GM23338 (cell line): ENCODE measurements at regions not wholly inside any gene's neighbourhood (a gene's known extent, or its start where the extent isn't known, plus 50 kb on each side); places are given as distances from the start of the nearest gene placed in this dataset.

Source experiments
- ATAC-seq: fragments of 200-7000 bp; cut with Tn5 transposase; 3 replicates; pipeline ENCODE4 v1.9.1; 2020
- DNase-seq: peaks from one replicate; pipeline ENCODE4 v3.0.0-alpha.2; 2015; ENCODE audit warnings: low spot score
- H2AFZ ChIP-seq: fragments of 200-600 bp; sonication (generic); 2 replicates; pipeline ENCODE4 v1.8.0; 2016; ENCODE audit warnings: antibody characterized with exemption, mild to moderate bottlenecking, moderate library complexity
- H3F3A ChIP-seq: fragments of 200-600 bp; sonication (generic); replicated peaks from 2 replicates; pipeline ENCODE4 v1.8.0; 2017; ENCODE audit warnings: antibody characterized with exemption, mixed run types, low read depth
- H3K27ac ChIP-seq: fragments of 200-600 bp; sonication (generic); 2 replicates; pipeline ENCODE4 v1.6.1; 2016; ENCODE audit warnings: low read depth
- H3K27me3 ChIP-seq: fragments of 200-600 bp; sonication (generic); 2 replicates; pipeline ENCODE4 v1.8.0; 2016; ENCODE audit warnings: mild to moderate bottlenecking, mixed run types, moderate library complexity; ENCODE audit not compliant: insufficient read depth
- H3K36me3 ChIP-seq: fragments of 200-600 bp; sonication (generic); 2 replicates; pipeline ENCODE4 v1.8.0; 2016; ENCODE audit warnings: mild to moderate bottlenecking; ENCODE audit not compliant: insufficient read depth
- H3K4me1 ChIP-seq: fragments of 200-600 bp; sonication (generic); 2 replicates; pipeline ENCODE4 v1.8.0; 2016; ENCODE audit warnings: mild to moderate bottlenecking, moderate library complexity; ENCODE audit not compliant: insufficient read depth
- H3K4me2 ChIP-seq: fragments of 200-600 bp; sonication (generic); 2 replicates; pipeline ENCODE4 v1.7.1; 2017; ENCODE audit warnings: mixed run types
- H3K4me3 ChIP-seq: fragments of 200-600 bp; sonication (generic); 2 replicates; pipeline ENCODE4 v1.6.1; 2016; ENCODE audit warnings: mixed run types
- H3K79me2 ChIP-seq: fragments of 200-600 bp; sonication (generic); replicated peaks from 2 replicates; pipeline ENCODE4 v1.8.0; 2017; ENCODE audit warnings: mild to moderate bottlenecking; ENCODE audit not compliant: insufficient read depth
- H3K9me2 ChIP-seq: fragments of 200-600 bp; sonication (generic); 2 replicates; pipeline ENCODE4 v1.8.0; 2017; ENCODE audit not compliant: insufficient read depth
- H4K20me1 ChIP-seq: fragments of 200-600 bp; sonication (generic); replicated peaks from 2 replicates; pipeline ENCODE4 v1.8.0; 2017; ENCODE audit warnings: mild to moderate bottlenecking; ENCODE audit not compliant: insufficient read depth
- H3K27ac Mint-ChIP-seq: 2 replicates; pipeline ENCODE4 v1.8.0; 2020; ENCODE audit warnings: inconsistent platforms, mild to moderate bottlenecking, moderate library complexity, mixed read lengths
- H3K27me3 Mint-ChIP-seq: 3 replicates; pipeline ENCODE4 v1.8.0; 2022; ENCODE audit warnings: low read depth, mild to moderate bottlenecking, moderate library complexity, mixed read lengths, inconsistent platforms; ENCODE audit not compliant: insufficient read depth, poor library complexity
- H3K36me3 Mint-ChIP-seq: 3 replicates; pipeline ENCODE4 v1.8.0; 2021; ENCODE audit warnings: low read depth, mild to moderate bottlenecking, inconsistent platforms, moderate library complexity, mixed read lengths
- H3K4me1 Mint-ChIP-seq: 3 replicates; pipeline ENCODE4 v1.8.0; 2020; ENCODE audit warnings: mild to moderate bottlenecking, inconsistent platforms, mixed read lengths
- H3K4me3 Mint-ChIP-seq: 3 replicates; pipeline ENCODE4 v1.8.0; 2021; ENCODE audit warnings: moderate library complexity, mild to moderate bottlenecking, inconsistent platforms, mixed read lengths
- H3K9me3 Mint-ChIP-seq: 3 replicates; pipeline ENCODE4 v1.8.0; 2020; ENCODE audit warnings: moderate library complexity, mild to moderate bottlenecking, inconsistent platforms, mixed read lengths
- CREB1 ChIP-seq: fragments of 250-450 bp; sonication (Bioruptor Pico); IDR thresholded peaks from 2 replicates; pipeline ENCODE4 v1.5.0; 2020; ENCODE audit warnings: low read depth, mild to moderate bottlenecking, moderate library complexity
- EZH2 ChIP-seq: fragments of 200-600 bp; sonication (generic); IDR thresholded peaks from one replicate; pipeline ENCODE4 v1.8.0; 2017; ENCODE audit warnings: antibody characterized with exemption, mild to moderate bottlenecking, low read depth; ENCODE audit not compliant: unreplicated experiment
- EZH2phosphoT487 ChIP-seq: fragments of 200-600 bp; sonication (generic); IDR thresholded peaks from one replicate; pipeline ENCODE4 v1.8.1; 2018; ENCODE audit warnings: antibody characterized with exemption; ENCODE audit not compliant: unreplicated experiment
- JUNB ChIP-seq: IDR thresholded peaks from one replicate; pipeline ENCODE4 v1.6.1; 2016; ENCODE audit warnings: antibody characterized with exemption; ENCODE audit not compliant: unreplicated experiment
- NANOG ChIP-seq: IDR thresholded peaks from 2 replicates; pipeline ENCODE4 v1.6.1; 2016; ENCODE audit warnings: antibody characterized with exemption, borderline replicate concordance
- POLR2AphosphoS5 ChIP-seq: IDR thresholded peaks from 2 replicates; pipeline ENCODE4 v1.6.1; 2016; ENCODE audit warnings: antibody characterized with exemption, low read depth
- STAT1 ChIP-seq: IDR thresholded peaks from one replicate; pipeline ENCODE4 v1.6.1; 2016; ENCODE audit warnings: antibody characterized with exemption; ENCODE audit not compliant: unreplicated experiment
- ZNF114 ChIP-seq: fragments of 250-450 bp; sonication (Bioruptor Pico); IDR thresholded peaks from 2 replicates; pipeline ENCODE4 v1.5.0; 2020; ENCODE audit warnings: mild to moderate bottlenecking, moderate library complexity
- ZNF331 ChIP-seq: fragments of 250-450 bp; sonication (Bioruptor Pico); IDR thresholded peaks from 2 replicates; pipeline ENCODE4 v1.5.0; 2020; ENCODE audit warnings: low read depth, mild to moderate bottlenecking, moderate library complexity
- TF ChIP-seq, protein P1 (sequence below): fragments of 250-450 bp; sonication (Bioruptor Pico); IDR thresholded peaks from 2 replicates; pipeline ENCODE4 v1.5.0; 2020; ENCODE audit warnings: mild to moderate bottlenecking, moderate library complexity
- TF ChIP-seq, protein P2 (sequence below), 2 experiments: fragments of 200-600 bp in 1 of 2; sonication (generic) in 1 of 2; conservative IDR thresholded peaks; 2 replicates each; pipeline versions ENCODE4 v1.5.1 to v1.6.1; 2016 to 2017; ENCODE audit warnings: antibody characterized with exemption in 2 of 2, low read depth in 2 of 2, mild to moderate bottlenecking in 2 of 2, moderate library complexity in 1 of 2
- TF ChIP-seq, protein P3 (sequence below): IDR thresholded peaks from one replicate; pipeline ENCODE4 v1.6.1; 2018; ENCODE audit warnings: antibody characterized with exemption; ENCODE audit not compliant: unreplicated experiment
- TF ChIP-seq, protein P4 (sequence below): IDR thresholded peaks from 2 replicates; pipeline ENCODE4 v1.6.1; 2016; ENCODE audit warnings: antibody characterized with exemption

DNA sequence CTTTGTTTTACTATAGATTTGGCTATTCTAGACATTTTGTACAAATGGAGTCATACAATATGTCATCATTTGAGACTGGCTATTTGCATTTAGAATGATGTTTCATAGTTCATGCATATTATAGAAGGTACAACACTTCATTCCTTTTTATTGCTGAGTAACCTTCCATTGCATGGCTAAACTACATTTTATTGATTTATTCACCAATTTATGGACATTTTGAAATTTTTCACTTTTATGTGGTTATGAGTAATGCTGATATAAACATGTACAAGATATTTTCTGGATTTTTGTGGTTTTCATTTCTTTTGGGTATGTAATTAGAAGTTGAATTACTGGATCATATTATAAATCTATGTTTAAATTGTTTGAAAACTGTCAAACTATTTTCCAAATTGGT, 710.3 kb upstream of the SLITRK5 start:
- no peak for ATAC-seq
- H3K36me3 Mint-ChIP-seq = no peaks in the 10 kb centered on the region; the same call in 1 of the 3 replicates
- DNase-seq = no peak

More for the DNA sequence above, 710.3 kb upstream of the SLITRK5 start:
- Mint-ChIP-seq H3K27ac (no peak overlapping the region), H3K4me1 (no peaks in the 10 kb centered on the region), H3K27me3 (no peaks in the 10 kb centered on the region), H3K9me3 (no peaks in the 10 kb centered on the region; the same call in 2 of the 3 replicates), H3K4me3 (no peak overlapping the region)
- Histone ChIP-seq H2AFZ (no peak overlapping the region), H3K27me3 (no peaks in the 10 kb centered on the region), H3K4me3 (no peak overlapping the region), H3K36me3 (no peaks in the 10 kb centered on the region), H3K79me2 (no peaks in the 10 kb centered on the region), H4K20me1 (no peaks in the 10 kb centered on the region), H3K9me2 (no peaks in the 10 kb centered on the region; the same call in 1 of the 2 replicates), H3F3A (no peaks in the 10 kb centered on the region), H3K27ac (no peak overlapping the region), H3K4me1 (no peaks in the 10 kb centered on the region), H3K4me2 (no peak overlapping the region)
- TF ChIP-seq ZNF331 (CRISPR knock-in tag) (no peak), STAT1 (no peak), JUNB (no peak), ZNF114 (CRISPR knock-in tag) (no peak), NANOG (no peak), EZH2phosphoT487 (no peak), EZH2 (no peak), POLR2AphosphoS5 (no peak), CREB1 (CRISPR knock-in tag) (no peak)
- TF ChIP-seq, protein P1, sequence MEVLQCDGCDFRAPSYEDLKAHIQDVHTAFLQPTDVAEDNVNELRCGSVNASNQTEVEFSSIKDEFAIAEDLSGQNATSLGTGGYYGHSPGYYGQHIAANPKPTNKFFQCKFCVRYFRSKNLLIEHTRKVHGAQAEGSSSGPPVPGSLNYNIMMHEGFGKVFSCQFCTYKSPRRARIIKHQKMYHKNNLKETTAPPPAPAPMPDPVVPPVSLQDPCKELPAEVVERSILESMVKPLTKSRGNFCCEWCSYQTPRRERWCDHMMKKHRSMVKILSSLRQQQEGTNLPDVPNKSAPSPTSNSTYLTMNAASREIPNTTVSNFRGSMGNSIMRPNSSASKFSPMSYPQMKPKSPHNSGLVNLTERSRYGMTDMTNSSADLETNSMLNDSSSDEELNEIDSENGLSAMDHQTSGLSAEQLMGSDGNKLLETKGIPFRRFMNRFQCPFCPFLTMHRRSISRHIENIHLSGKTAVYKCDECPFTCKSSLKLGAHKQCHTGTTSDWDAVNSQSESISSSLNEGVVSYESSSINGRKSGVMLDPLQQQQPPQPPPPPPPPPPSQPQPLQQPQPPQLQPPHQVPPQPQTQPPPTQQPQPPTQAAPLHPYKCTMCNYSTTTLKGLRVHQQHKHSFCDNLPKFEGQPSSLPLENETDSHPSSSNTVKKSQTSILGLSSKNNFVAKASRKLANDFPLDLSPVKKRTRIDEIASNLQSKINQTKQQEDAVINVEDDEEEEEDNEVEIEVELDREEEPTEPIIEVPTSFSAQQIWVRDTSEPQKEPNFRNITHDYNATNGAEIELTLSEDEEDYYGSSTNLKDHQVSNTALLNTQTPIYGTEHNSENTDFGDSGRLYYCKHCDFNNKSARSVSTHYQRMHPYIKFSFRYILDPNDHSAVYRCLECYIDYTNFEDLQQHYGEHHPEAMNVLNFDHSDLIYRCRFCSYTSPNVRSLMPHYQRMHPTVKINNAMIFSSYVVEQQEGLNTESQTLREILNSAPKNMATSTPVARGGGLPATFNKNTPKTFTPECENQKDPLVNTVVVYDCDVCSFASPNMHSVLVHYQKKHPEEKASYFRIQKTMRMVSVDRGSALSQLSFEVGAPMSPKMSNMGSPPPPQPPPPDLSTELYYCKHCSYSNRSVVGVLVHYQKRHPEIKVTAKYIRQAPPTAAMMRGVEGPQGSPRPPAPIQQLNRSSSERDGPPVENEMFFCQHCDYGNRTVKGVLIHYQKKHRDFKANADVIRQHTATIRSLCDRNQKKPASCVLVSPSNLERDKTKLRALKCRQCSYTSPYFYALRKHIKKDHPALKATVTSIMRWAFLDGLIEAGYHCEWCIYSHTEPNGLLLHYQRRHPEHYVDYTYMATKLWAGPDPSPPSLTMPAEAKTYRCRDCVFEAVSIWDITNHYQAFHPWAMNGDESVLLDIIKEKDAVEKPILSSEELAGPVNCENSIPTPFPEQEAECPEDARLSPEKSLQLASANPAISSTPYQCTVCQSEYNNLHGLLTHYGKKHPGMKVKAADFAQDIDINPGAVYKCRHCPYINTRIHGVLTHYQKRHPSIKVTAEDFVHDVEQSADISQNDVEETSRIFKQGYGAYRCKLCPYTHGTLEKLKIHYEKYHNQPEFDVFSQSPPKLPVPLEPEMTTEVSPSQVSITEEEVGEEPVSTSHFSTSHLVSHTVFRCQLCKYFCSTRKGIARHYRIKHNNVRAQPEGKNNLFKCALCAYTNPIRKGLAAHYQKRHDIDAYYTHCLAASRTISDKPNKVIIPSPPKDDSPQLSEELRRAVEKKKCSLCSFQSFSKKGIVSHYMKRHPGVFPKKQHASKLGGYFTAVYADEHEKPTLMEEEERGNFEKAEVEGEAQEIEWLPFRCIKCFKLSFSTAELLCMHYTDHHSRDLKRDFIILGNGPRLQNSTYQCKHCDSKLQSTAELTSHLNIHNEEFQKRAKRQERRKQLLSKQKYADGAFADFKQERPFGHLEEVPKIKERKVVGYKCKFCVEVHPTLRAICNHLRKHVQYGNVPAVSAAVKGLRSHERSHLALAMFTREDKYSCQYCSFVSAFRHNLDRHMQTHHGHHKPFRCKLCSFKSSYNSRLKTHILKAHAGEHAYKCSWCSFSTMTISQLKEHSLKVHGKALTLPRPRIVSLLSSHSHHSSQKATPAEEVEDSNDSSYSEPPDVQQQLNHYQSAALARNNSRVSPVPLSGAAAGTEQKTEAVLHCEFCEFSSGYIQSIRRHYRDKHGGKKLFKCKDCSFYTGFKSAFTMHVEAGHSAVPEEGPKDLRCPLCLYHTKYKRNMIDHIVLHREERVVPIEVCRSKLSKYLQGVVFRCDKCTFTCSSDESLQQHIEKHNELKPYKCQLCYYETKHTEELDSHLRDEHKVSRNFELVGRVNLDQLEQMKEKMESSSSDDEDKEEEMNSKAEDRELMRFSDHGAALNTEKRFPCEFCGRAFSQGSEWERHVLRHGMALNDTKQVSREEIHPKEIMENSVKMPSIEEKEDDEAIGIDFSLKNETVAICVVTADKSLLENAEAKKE (CRISPR knock-in tag) = no peak
- TF ChIP-seq, protein P2, sequence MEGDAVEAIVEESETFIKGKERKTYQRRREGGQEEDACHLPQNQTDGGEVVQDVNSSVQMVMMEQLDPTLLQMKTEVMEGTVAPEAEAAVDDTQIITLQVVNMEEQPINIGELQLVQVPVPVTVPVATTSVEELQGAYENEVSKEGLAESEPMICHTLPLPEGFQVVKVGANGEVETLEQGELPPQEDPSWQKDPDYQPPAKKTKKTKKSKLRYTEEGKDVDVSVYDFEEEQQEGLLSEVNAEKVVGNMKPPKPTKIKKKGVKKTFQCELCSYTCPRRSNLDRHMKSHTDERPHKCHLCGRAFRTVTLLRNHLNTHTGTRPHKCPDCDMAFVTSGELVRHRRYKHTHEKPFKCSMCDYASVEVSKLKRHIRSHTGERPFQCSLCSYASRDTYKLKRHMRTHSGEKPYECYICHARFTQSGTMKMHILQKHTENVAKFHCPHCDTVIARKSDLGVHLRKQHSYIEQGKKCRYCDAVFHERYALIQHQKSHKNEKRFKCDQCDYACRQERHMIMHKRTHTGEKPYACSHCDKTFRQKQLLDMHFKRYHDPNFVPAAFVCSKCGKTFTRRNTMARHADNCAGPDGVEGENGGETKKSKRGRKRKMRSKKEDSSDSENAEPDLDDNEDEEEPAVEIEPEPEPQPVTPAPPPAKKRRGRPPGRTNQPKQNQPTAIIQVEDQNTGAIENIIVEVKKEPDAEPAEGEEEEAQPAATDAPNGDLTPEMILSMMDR (conservative IDR thresholded peaks at IDR 0.05; ENCODE audit: low read depth in 2 of 2) = no peak
- TF ChIP-seq, protein P3, sequence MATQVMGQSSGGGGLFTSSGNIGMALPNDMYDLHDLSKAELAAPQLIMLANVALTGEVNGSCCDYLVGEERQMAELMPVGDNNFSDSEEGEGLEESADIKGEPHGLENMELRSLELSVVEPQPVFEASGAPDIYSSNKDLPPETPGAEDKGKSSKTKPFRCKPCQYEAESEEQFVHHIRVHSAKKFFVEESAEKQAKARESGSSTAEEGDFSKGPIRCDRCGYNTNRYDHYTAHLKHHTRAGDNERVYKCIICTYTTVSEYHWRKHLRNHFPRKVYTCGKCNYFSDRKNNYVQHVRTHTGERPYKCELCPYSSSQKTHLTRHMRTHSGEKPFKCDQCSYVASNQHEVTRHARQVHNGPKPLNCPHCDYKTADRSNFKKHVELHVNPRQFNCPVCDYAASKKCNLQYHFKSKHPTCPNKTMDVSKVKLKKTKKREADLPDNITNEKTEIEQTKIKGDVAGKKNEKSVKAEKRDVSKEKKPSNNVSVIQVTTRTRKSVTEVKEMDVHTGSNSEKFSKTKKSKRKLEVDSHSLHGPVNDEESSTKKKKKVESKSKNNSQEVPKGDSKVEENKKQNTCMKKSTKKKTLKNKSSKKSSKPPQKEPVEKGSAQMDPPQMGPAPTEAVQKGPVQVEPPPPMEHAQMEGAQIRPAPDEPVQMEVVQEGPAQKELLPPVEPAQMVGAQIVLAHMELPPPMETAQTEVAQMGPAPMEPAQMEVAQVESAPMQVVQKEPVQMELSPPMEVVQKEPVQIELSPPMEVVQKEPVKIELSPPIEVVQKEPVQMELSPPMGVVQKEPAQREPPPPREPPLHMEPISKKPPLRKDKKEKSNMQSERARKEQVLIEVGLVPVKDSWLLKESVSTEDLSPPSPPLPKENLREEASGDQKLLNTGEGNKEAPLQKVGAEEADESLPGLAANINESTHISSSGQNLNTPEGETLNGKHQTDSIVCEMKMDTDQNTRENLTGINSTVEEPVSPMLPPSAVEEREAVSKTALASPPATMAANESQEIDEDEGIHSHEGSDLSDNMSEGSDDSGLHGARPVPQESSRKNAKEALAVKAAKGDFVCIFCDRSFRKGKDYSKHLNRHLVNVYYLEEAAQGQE = no peak
- TF ChIP-seq, protein P4, sequence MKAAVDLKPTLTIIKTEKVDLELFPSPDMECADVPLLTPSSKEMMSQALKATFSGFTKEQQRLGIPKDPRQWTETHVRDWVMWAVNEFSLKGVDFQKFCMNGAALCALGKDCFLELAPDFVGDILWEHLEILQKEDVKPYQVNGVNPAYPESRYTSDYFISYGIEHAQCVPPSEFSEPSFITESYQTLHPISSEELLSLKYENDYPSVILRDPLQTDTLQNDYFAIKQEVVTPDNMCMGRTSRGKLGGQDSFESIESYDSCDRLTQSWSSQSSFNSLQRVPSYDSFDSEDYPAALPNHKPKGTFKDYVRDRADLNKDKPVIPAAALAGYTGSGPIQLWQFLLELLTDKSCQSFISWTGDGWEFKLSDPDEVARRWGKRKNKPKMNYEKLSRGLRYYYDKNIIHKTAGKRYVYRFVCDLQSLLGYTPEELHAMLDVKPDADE = no peak
